ENCODE measurements at regions not wholly inside any gene's neighbourhood (a gene's known extent, or its start where the extent isn't known, plus 50 kb on each side); places are given as distances from the start of the nearest gene placed in this dataset.

- TF ChIP-seq GATA3 (IDR thresholded peaks at IDR 0.05; ENCODE audit: low read depth, low read length) (no peak), GATA2 (IDR thresholded peaks at IDR 0.05; ENCODE audit: low read depth, low read length) (no peak)
Observed at GRCh38 chr2:240250985-240251847, 110.8 kb upstream of the OTOS start.

All from SH-SY5Y (cell line).